ENCODE measurements at regions not wholly inside any gene's neighbourhood (a gene's known extent, or its start where the extent isn't known, plus 50 kb on each side); places are given as distances from the start of the nearest gene placed in this dataset.

- TF ChIP-seq CTCF (IDR thresholded peaks at IDR 0.05) (no peak), POLR2A (IDR thresholded peaks at IDR 0.05) (no peak)
- Histone ChIP-seq H3K4me3 (no peak overlapping the region), H3K9me3 (no peaks in the 10 kb centered on the region), H3K36me3 (no peaks in the 10 kb centered on the region), H3K4me1 (replicated peaks) (no peaks in the 10 kb centered on the region), H3K27me3 (replicated peaks; ENCODE audit: insufficient read depth) (no peaks in the 10 kb centered on the region), H3K27ac (no peak overlapping the region)
- 73% methylated on average over 4 of the region's 4 CpGs for WGBS
- intact Hi-C loops (cut with DNase I): no loop called here
- no peak for DNase-seq (ENCODE audit: low spot score)
Measured at GRCh38 chr7:16051561-16052255, 365.2 kb upstream of the MEOX2 start.

DNA sequence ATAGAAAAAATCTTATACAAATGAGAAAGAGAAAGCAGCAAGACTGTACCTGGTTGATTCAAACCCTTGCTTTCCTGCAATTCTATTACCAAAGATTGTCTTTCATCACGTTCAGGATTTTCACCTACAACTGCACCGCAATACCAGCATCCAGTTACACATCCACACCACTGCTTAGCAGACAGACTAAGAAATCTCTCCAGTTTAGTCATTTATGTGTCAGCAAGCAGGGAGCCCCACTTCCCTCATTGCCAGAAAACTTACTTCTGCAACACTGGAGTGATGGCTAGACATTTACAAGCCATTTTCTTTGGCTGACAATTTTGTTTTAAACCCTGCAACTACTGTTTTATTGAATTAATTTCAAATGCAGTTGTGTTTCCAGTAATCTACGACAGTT, 359.6 kb upstream of the MEOX2 start:
- no peak for TF ChIP-seq POLR2AphosphoS5 (IDR thresholded peaks at IDR 0.05)
- no peaks in the 10 kb centered on the region for H3K27me3 ChIP-seq (replicated peaks; ENCODE audit: insufficient read depth)
- no peak overlapping the region for H3K27ac ChIP-seq
- 66% methylated on average over 3 of the region's 3 CpGs for WGBS
- H3K36me3 ChIP-seq: no peaks in the 10 kb centered on the region
- DNase-seq (ENCODE audit: low spot score): no peak
- no peaks in the 10 kb centered on the region for H3K9me3 ChIP-seq
- H3K4me1 ChIP-seq (replicated peaks): no peaks in the 10 kb centered on the region
- intact Hi-C loops (cut with DNase I): no loop called here
- H3K4me3 ChIP-seq: no peak overlapping the region

DNA sequence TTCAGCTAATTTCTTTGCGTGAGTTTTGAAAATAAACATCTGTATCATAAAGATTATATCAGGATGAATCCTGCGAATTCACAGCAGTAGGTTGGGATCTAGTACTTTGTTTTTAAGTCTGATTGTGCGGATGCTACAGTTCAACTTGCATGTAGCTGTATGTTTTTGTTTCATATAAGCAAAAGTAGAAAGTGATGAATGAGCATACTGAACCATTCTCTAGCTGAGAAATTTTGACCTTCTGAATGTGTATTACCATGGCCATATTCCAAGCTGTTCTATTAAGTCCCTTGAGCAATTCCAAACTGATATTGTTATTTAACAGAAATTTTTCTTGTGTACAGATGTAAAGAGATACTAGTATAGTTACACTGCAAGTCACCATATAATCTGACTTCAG, 358.8 kb upstream of the MEOX2 start:
- H3K27me3 ChIP-seq (replicated peaks; ENCODE audit: insufficient read depth): no peaks in the 10 kb centered on the region
- no peaks in the 10 kb centered on the region for H3K4me1 ChIP-seq (replicated peaks)
- intact Hi-C loops (cut with DNase I): no loop called here
- WGBS: 78% methylated on average over 3 of the region's 3 CpGs
- no peak overlapping the region for H3K4me3 ChIP-seq
- H3K27ac ChIP-seq: no peak overlapping the region
- no peaks in the 10 kb centered on the region for H3K9me3 ChIP-seq
- DNase-seq (ENCODE audit: low spot score): no peak
- TF ChIP-seq POLR2AphosphoS5 (IDR thresholded peaks at IDR 0.05) (no peak), POLR2A (IDR thresholded peaks at IDR 0.05) (no peak), CTCF (IDR thresholded peaks at IDR 0.05) (no peak)
- H3K36me3 ChIP-seq: no peaks in the 10 kb centered on the region

- H3K36me3 ChIP-seq: no peaks in the 10 kb centered on the region
- no peaks in the 10 kb centered on the region for H3K4me1 ChIP-seq (replicated peaks)
- DNase-seq (ENCODE audit: low spot score): no peak
- intact Hi-C loops (cut with DNase I): no loop called here
- H3K4me3 ChIP-seq: no peak overlapping the region
- no peaks in the 10 kb centered on the region for H3K9me3 ChIP-seq
- H3K27ac ChIP-seq: no peak overlapping the region
- H3K27me3 ChIP-seq (replicated peaks; ENCODE audit: insufficient read depth): no peaks in the 10 kb centered on the region
- TF ChIP-seq CTCF (IDR thresholded peaks at IDR 0.05): no peak
- no peak for TF ChIP-seq POLR2A (IDR thresholded peaks at IDR 0.05)
- no peak for TF ChIP-seq POLR2AphosphoS5 (IDR thresholded peaks at IDR 0.05)
Measured at GRCh38 chr7:16044645-16045044, 358.2 kb upstream of the MEOX2 start.

DNA sequence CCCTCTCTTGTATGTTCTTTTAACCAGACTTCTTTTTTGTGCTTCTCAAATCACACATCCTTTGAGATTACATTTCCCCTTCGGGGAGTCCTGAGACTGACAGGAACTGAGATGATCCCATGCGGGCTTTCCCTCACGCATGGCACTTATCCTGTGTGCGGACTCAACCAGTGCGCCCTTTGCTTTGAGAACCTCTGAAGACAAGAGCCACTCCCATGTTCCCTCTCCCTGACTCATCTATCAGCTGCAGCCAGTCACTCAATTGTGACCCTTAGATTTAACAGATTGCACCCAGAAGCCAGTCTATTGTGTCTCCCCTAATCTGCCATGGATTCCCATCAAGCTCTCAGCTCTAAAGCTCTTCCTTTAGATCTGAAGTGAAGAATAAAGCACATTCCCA, 353.9 kb upstream of the MEOX2 start:
- Histone ChIP-seq H3K4me3 (no peak overlapping the region), H3K9me3 (no peaks in the 10 kb centered on the region), H3K27ac (no peak overlapping the region), H3K4me1 (replicated peaks) (no peaks in the 10 kb centered on the region), H3K36me3 (no peaks in the 10 kb centered on the region), H3K27me3 (replicated peaks; ENCODE audit: insufficient read depth) (no peaks in the 10 kb centered on the region)
- intact Hi-C loops (cut with DNase I): no loop called here
- WGBS: 88% methylated on average over 5 of the region's 5 CpGs
- TF ChIP-seq POLR2AphosphoS5 (IDR thresholded peaks at IDR 0.05): no peak
- TF ChIP-seq POLR2A (IDR thresholded peaks at IDR 0.05): no peak
- no peak for TF ChIP-seq CTCF (IDR thresholded peaks at IDR 0.05)
- DNase-seq (ENCODE audit: low spot score): no peak

All from prostate gland (tissue), 2 donors.